SK-N-DZ (cell line): ENCODE measurements at regions not wholly inside any gene's neighbourhood (a gene's known extent, or its start where the extent isn't known, plus 50 kb on each side); places are given as distances from the start of the nearest gene placed in this dataset.

ENCODE experiments used
- DNase-seq: peaks from one replicate; pipeline ENCODE4 v3.0.0-alpha.2; 2015; ENCODE audit warnings: low spot score

DNA sequence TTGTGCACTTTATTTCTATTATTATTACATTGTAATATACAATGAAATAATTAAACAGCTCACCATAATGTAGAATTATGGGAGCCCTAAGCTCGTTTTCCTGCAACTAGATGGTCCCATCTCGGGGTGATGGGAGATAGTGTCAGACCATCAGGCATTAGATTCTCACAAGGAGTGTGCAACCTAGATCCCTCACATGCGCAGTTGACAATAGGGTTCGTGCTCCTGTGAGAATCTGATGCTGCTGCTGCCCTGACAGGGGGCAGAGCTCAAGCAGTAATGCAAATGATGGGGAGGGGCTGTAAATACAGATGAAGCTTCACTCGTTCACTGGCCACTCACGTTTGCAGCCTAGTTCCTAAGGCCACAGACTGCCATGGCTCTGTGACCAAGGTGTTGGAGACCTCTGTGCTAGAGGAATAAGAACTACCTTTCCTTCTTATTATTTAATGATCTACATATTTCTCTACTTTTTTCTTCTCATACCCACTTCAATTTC, 492.9 kb upstream of the INTU start:
- DNase-seq, result no peak

DNA sequence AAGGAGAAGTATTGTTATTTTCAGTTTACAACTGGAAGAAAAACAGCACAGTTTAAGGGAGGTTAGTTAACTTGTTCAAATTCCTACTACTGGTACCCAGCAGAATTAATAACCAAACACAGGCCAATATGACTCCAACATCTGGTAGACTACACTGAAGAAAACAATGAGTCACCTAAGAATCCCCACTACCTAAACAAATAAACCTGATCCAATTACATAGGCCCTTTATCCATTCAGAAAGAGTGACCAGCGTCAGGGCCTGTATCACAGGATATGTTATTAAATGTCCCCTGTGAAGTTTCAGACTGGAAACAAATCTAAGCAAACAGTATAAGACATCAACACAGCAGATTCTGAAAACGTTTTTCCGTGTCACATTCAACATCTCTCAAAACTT, 492.5 kb upstream of the INTU start:
- no peak for DNase-seq

DNA sequence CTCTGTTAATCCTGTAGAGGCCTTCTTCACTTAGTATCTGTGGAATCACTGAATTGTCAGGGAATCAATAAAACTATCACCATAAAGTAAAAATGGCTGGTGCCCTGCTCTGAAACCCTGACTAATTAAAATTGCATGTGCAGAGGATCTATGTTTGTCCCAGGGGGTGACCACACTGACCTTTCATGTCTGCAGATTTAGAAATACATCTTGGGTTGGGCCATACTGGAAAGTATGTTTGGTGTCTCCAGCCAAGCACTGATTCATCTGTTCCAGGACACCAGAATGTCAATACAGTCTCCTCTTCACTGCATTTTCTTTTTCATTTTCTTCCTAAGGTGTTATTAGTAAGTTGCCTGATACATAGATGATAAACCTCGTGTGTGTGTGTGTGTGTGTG, 490.9 kb upstream of the INTU start:
- DNase-seq, result no peak

DNA sequence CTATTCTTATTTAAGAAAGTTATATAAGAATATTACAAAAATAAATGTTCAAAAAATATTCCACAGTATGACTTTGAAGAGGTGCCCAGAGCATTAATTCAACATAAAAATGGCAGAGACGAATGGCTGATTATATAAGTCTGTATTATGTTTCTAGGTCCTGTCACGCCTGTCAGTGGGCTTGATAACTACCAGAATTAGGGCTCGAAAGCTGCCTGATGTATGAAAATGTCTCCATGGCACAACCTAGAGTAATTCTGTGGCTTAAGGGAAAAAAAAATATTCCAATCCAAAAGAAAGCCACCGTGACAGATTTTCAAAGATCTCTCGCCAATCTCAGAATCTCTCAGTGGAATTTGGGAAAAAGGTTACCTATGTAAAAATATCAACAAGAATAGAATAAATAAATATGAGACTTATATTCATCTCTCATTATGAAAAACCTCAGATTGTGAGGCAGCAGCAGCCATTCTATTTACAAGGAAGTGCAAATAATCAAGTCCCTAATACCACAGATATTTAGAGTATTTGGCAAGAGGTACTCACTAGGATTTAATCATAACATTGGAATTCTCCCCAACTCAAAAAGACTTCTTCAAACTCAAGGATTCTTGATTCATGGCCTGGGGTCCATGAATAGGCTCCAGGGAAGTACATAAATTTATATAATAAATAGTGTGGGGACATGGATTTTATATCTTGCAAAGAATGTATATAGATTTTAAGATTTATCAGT, 489.1 kb upstream of the INTU start:
- DNase-seq, result no peak

DNA sequence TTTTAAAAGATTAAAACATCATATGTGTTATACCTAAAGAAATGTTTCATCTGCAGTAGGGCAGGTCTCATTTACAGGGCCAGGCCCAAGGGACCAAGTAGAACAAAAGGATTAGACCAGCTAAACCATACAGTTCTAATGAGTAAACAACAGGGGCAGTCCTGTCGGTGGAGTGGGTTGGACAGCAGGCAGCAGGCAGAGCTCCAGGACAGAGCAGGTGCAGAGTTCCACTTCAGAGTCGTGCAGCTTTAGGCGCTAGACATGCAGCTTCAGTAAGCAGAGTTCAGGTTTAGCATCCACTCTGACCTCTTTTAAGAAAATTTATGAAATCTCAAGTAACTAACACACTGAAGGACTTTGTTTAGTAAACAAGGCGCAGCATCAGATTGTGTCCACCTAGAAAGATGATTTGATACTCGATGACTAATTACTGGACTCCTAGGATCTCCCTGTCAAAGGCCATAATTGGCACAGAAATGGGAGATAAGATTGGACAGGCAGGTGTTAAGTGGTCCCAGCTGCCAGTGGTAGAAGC, 487.7 kb upstream of the INTU start:
- DNase-seq, result peak; percentile 39

DNA sequence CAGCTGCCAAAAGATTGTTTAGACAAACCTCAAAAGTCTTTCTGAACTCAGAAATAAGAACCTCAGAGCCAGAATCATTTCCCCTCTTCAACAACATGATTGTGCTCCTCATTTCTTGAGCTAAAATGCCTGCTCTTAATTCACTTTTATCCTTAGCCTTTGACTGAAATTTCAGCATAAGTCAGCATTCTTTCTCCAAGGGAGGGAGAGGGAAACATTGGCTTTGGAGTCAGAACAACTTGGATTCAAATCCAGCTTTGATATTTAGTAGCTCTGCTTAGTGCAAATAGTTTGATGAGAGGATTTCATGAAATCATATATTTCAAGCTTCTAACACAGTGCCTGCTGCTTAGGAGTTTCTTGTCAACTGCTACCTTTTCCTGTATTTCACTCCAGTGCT, 484.6 kb upstream of the INTU start:
- no peak for DNase-seq

DNA sequence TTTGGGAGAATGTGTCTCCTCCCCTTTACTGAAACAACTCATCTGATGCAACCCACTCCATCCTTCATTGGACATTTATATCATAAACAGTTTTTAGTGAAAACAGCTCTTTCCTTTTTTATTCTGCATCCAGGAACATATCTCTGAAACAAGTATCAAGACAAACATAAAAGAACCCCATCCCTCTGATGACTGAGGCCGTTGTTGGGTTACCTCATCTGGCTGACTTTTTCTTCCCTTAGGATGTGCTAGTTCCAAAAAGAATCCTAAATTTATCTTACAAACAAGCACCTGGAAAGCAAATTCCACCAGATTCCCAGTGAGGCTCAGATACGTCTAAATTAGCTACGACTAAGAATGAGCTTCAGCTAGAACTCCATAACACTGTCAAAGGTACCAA, 483.7 kb upstream of the INTU start:
- DNase-seq, result no peak

DNA sequence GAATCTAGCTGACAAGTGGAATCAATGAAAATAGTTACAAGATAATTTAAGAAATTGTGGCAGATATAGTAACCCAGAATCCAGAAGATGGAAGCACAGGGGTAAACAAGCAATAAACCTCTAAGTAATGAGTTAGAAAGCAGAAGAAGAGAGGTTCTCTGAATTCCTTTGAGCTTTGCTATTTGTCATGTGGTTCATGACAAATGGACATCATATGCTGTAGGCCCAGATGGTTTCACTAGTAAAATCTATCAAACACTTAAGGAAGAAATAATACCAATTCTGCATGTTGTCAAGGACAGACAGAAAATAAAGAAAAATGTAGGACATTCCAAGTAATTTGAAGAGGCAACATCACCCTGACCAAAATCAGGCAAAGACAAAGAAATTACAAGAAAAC, 480.8 kb upstream of the INTU start:
- DNase-seq, result no peak

DNA sequence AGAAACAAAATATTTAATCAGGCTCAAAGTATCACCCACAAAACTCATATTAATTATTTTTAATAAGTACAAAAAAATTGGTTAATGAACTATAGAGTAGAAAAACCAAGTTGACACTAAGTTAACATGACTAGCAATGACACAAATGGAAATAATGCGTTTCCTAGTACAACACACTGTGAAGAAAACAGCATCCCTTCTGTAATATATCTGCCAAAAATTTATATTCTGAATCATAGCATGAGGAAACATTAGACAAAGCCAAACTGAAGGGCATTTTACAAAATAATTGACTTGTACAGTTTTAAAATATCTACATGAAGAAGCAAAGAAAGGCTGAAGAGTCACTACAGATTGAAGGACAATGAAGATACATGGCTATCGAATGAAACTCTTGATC, 477.6 kb upstream of the INTU start:
- no peak for DNase-seq

DNA sequence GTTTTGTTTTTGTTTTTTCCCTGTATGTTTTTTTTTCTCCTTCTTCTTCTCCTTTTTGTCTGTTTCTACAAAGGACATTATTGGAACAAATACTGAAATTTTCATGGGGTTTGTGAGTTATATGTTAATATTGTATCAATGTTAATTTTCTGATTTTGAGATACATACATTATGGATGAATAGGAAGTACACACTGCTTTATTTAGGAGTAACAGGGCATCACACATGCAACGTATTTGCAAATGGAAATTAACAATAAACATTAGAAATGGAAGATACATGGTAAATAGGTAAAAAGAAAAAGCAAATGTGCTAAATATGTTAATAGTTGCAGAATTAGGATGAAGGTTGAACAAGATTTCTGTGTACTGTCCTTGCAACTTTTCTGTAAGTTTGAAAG, 477.2 kb upstream of the INTU start:
- no peak for DNase-seq

DNA sequence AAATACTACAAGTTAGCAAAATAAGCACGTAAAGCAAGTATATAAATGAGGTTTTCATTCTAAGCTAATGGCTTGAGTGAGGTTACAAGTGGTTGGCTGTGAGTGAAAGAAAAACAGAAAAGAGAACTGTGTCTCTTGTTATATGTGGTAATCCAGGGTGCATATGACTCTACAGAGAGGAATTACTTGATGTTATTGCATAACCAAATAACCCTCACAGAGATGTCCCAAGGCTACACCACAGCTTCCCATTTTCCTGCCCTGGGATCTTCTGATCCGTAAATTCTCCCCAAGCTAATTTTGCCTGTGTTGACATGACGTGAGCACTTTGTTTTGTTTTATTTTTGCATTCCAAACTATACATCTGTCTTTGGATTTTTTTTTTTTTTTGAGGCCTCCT, 470.0 kb upstream of the INTU start:
- DNase-seq, result no peak

DNA sequence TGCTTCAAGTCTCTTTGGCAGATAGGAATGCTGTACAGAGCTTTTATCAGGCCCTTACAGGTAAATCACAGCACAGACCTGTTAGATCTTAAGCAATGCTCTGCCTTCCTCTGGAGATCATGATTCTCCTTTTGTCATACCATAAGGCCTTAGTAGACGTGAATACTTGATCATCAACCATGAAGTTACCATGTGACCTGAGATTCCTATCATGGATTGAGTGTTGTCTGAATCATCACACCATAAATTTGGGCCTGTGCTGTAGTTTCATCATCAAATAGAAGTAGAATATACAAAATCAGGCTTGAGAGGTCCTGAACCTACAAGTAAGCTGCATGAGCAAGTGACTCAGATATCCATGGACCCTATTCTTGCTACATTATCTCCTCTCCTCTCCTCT, 466.8 kb upstream of the INTU start:
- DNase-seq, result no peak

DNA sequence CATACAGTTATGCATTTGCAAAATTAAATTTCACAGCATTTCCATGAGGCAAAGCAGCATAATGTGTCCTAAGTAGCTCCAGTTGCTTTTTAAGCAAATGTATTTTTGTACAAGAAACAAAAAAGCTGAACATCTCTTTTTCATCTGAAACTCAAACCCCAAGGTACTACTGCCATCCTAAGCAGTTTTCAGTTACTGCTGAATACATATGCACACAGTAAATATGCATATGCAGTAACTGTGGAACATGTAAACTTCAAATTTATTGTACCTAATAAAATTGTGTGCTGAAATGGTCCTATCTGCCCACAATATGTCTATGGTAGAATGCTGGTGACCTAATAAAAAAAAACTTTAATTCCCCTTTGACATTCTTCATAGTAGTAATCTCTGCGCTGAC, 458.6 kb upstream of the INTU start:
- no peak for DNase-seq

DNA sequence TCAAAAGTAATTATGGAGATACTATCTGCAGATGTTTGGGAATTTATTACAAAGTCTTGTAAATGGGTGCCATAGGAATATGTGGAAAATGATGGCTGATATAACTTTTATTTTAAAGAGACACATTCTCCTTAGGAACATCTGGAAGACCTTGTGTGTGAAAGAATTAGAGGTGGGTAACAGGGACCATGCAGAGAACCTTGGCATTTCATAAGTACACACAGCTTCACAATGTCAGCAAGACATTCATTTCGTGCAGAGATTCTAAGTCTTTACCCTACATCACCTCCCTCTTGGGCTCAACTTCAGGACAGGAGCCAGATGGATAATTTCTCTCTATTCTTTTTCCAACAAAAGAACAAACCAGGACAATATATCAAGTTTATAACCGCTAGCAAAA, 458.1 kb upstream of the INTU start:
- no peak for DNase-seq

DNA sequence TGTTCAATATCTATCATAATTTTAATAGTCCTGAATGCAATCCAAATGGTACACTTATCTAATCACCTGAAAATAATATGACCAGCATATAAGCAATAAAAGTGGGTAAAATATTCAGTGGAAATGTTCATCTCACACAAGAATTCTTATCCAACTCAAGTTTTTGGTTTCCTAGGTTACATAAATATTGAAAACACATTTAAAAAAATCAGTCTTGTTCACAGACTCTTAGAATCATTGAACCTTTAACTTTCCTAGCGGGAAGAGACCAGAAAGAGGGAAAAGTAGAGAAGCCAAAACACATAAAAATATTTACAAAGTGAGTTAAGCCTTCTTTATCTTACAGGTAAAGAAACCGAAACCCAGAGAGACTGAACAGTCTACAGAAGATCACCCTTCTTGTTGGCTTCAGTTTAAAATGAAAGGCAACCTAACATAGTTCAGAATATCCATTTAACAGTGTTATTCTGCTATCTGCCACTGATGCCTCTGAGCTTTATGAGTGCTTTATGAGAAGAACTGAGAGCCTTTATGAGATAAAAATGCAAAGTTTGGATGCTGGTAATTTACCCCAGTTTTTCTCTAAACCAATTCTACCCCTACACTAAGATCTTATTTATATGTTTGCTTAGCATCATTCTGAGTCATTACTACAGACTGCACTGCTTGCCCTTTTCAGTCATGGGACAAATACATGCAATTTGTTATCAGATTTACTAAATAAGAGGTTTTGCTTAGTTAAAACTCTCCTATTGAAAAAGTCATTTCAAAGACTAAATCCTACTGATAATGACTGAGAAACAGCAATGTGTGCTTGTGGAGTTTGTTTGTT, 453.3 kb upstream of the INTU start:
- no peak for DNase-seq

DNA sequence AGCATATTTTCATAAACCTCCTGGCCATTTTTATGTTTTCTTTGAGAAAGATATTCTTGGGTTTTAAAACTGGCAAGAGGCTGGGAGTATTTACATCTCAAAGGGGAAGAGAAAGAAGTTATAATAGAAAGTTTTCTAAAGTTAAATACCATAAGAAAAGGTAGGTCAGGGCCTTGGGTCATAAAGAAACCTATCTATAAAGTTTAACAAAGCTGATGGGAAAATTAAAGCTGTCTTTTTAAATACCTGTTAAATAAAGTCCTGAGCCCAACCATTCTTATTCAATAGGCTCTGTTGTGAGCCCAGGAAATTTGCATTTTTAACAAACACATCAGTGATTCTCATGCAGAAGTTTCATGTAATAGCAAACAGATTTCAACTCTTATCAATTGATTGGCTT, 451.8 kb upstream of the INTU start:
- no peak for DNase-seq

DNA sequence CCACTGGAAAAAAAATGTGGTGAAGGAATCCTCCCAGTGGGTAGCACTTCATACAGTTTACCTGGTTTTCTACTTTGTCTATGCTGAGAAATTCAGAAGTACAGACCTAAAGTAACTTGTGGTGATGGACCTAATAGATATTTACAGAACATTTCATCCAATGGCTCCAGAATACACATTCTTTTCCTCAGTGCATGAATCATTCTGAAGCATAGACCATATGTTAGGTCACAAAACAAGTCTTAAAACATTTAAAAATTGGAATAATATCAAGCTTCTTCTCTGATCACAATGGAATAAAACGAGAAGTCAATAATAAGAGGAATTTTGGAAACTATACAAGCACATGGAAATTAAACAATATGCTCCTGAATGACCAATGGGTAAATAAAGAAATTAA, 450.1 kb upstream of the INTU start:
- no peak for DNase-seq

DNA sequence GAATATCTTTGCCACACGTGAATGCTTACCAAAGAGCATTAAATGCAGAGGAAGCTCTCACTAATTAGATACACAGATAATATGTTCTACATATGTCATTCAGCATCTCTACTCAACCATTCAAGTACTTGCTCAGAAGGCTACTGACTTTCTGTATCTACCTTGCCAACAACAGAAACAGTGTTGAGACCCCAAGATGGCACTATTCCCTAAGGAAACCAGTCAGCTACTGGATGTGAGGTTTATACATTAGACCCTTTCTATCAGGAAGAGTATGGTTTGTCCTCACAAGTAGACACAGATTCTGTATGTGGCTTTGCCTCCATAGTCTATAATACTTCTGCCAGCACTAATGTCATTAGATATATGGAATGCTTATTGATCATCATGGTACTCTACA, 443.9 kb upstream of the INTU start:
- peak; percentile 64 for DNase-seq

DNA sequence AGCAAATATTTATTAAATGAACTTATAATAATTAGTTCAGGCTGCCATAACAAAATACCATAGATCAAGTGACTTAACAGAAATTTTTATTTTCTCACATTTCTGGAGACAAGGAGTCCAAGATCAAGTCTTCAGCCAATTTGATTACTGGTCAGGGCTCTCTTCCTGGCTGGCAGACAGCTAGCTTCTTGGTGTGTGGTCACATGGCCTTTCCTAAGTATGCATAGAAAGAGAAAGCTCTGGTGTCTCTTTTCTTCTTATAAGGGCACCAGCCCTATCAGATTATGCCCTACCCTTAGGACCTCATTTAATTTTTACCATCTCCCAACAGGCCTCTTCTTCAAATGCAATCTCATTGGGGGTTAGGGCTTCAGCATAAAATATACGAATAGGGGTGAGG, 438.5 kb upstream of the INTU start:
- no peak for DNase-seq

DNA sequence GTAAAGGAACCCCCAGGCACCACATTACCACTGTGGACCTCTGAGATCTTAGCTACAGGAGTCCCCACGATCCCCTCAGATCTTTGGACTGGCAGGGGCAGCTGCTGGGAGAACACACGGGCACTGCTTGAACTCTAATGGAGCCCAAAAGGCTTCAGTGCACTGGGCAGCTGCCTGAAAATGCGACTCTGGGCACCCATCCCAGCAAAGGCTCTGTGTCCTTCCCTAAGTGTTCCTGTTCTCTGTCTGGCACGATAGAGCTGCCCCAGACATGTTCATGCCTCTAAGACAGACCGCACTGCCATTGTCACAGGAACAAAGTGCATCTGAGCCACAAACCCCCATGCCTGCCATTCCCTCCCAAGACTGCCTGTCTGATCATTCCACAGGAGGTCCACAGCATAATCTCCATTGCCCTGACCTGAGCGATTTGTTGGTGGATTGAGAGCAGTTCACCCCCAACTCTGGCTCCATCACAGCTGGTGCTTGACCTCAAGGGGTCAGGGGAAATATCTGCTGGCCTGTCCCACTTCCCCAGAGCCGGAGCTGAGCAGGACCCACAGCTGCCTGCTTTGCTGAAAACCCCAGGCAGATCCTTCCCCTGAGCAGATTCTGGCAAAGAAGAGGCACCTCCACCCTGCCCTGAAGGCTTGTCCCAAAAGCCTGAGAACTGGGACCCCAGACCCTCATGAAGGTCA, 436.0 kb upstream of the INTU start:
- DNase-seq, result no peak

DNA sequence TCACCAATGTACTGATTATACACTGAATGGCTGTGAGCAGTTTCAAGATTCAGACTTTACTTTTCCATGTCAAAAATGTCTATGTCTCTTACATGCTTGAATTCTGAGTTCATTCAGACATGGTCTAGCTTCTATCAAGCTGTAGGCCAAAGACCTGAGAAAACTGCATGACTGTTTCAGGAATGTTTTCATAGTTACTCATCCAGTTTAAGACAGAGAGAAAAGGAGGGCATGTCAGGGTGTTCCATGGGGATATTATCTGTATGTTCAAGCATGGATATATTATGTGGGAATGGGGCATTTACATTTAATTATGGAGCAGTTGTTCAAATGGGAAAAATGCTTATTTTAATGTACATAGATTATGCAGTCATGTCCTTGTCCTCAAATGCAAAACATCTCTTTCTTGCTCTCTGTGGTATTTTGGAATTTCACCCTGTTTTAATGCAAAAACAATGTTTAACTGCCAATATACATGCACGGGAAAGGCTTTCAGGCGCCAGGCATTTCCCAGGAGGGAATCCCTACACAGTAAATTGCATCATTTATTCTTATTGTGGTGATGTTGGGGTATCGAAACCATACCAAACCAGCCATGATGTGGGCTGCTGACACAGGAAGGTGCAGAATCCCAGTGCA, 429.1 kb upstream of the INTU start:
- no peak for DNase-seq

DNA sequence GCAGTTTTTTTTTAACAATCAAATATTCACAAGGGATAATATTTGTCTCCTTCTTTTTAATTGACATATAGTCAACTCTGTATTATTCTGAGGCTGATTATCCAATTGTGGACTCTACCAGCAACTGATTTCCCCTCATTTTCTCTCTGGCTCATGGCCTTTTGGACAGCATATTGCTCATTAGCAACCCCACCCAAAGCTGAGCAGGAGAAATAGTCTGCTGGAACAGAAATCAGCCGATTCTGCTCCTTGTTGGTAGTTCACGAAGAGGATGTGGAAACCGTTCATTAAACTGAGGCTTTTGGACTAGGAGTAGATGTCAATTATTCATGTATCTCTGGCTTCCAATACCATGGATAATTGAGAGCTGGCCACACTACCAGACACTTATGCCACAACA, 428.4 kb upstream of the INTU start:
- DNase-seq, result no peak
